Colonic mucosa (tissue), 4 donors: ENCODE measurements at regions not wholly inside any gene's neighbourhood (a gene's known extent, or its start where the extent isn't known, plus 50 kb on each side); places are given as distances from the start of the nearest gene placed in this dataset.

ENCODE experiments used
- DNase-seq: peaks from one replicate; pipeline ENCODE4 v3.0.0-alpha.2; 2020
- H3K27ac ChIP-seq: fragments of 200-600 bp; one replicate; pipeline ENCODE4 v1.8.0; 2021
- H3K27me3 ChIP-seq: fragments of 200-600 bp; one replicate; pipeline ENCODE4 v1.8.0; 2021
- H3K36me3 ChIP-seq: fragments of 200-600 bp; one replicate; pipeline ENCODE4 v1.8.0; 2021
- H3K4me1 ChIP-seq: fragments of 200-600 bp; one replicate; pipeline ENCODE4 v1.8.0; 2021; ENCODE audit warnings: mild to moderate bottlenecking
- H3K4me3 ChIP-seq: fragments of 200-600 bp; one replicate; pipeline ENCODE4 v1.8.0; 2021
- H3K9ac ChIP-seq, 2 donors: one replicate each; pipeline ENCODE4 v1.7.0; 2013; ENCODE audit warnings: control low read depth in 2 of 2, low read depth in 2 of 2, low read length in 2 of 2
- H3K9me3 ChIP-seq: fragments of 200-600 bp; one replicate; pipeline ENCODE4 v1.8.0; 2021
- intact Hi-C: fragments of 100-400 bp; cut with DNase I; formaldehyde crosslinking; loops from one replicate; pipeline ENCODE4 v1.14.1; 2022
- TF ChIP-seq, protein P1 (sequence below): fragments of 200-600 bp; IDR thresholded peaks from one replicate; pipeline ENCODE4 v1.8.0; 2022; ENCODE audit warnings: antibody characterized with exemption, mild to moderate bottlenecking
- donor health status: healthy.
- donor health status: DM: no; HTN: no; CAD: no.
- donor health status: DM: no; HTN: no; CAD: no.

GRCh38 chr6:11430036-11430435 lies 107.5 kb upstream of the TMEM170B start:
- no peak overlapping the region for H3K9ac ChIP-seq
- no peak overlapping the region for H3K4me3 ChIP-seq
- no peaks in the 10 kb centered on the region for H3K4me1 ChIP-seq
- no peaks in the 10 kb centered on the region for H3K9me3 ChIP-seq
- no peaks in the 10 kb centered on the region for H3K36me3 ChIP-seq
- H3K27me3 ChIP-seq, result no peaks in the 10 kb centered on the region
- TF ChIP-seq, protein P1, sequence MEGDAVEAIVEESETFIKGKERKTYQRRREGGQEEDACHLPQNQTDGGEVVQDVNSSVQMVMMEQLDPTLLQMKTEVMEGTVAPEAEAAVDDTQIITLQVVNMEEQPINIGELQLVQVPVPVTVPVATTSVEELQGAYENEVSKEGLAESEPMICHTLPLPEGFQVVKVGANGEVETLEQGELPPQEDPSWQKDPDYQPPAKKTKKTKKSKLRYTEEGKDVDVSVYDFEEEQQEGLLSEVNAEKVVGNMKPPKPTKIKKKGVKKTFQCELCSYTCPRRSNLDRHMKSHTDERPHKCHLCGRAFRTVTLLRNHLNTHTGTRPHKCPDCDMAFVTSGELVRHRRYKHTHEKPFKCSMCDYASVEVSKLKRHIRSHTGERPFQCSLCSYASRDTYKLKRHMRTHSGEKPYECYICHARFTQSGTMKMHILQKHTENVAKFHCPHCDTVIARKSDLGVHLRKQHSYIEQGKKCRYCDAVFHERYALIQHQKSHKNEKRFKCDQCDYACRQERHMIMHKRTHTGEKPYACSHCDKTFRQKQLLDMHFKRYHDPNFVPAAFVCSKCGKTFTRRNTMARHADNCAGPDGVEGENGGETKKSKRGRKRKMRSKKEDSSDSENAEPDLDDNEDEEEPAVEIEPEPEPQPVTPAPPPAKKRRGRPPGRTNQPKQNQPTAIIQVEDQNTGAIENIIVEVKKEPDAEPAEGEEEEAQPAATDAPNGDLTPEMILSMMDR, result no peak
- intact Hi-C loops, result no loop called here
- H3K27ac ChIP-seq, result no peak overlapping the region
- no peak for DNase-seq

- Histone ChIP-seq H3K9me3 (no peaks in the 10 kb centered on the region), H3K4me3 (no peak overlapping the region), H3K4me1 (no peaks in the 10 kb centered on the region), H3K27ac (no peak overlapping the region), H3K36me3 (no peaks in the 10 kb centered on the region), H3K9ac (no peak overlapping the region), H3K27me3 (no peaks in the 10 kb centered on the region)
- DNase-seq, result no peak
- TF ChIP-seq, protein P1, result no peak
- intact Hi-C loops, result no loop called here
Measured at GRCh38 chr6:11429577-11429976, 108.0 kb upstream of the TMEM170B start.

DNA sequence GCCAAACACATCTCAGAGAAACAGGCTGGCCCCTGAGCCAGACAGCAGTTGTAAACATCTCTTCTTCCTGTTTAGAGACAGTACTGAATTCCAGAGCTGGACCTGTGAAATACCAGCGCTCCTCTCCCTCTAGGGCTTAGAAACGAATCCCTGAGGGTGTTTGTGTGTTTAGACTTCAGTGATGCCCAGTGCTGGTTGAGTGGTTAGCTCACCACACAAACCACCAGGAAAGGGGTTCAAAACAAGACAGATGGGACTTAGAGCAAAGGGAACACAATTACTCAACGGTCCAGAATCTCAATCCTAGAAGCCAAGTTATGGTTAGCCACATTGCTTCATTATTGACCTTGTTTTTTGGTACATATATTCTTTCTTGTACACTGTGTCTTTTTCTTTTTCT lies 108.7 kb upstream of the TMEM170B start:
- Histone ChIP-seq H3K4me1 (no peaks in the 10 kb centered on the region), H3K9me3 (no peaks in the 10 kb centered on the region), H3K4me3 (no peak overlapping the region), H3K27ac (no peak overlapping the region), H3K36me3 (no peaks in the 10 kb centered on the region), H3K27me3 (no peaks in the 10 kb centered on the region), H3K9ac (peak overlapping the region in 1 of 2 donors; percentile 26)
- TF ChIP-seq, protein P1, result no peak
- intact Hi-C loops, result no loop called here
- no peak for DNase-seq

GRCh38 chr6:11428371-11428770 lies 109.2 kb upstream of the TMEM170B start:
- no peaks in the 10 kb centered on the region for H3K9me3 ChIP-seq
- TF ChIP-seq, protein P1, result no peak
- H3K27ac ChIP-seq, result no peak overlapping the region
- no peaks in the 10 kb centered on the region for H3K27me3 ChIP-seq
- intact Hi-C loops, result no loop called here
- peak overlapping the region in 1 of 2 donors; percentile 26 for H3K9ac ChIP-seq
- no peak overlapping the region for H3K4me3 ChIP-seq
- no peak for DNase-seq
- H3K4me1 ChIP-seq, result no peaks in the 10 kb centered on the region
- H3K36me3 ChIP-seq, result no peaks in the 10 kb centered on the region

DNA sequence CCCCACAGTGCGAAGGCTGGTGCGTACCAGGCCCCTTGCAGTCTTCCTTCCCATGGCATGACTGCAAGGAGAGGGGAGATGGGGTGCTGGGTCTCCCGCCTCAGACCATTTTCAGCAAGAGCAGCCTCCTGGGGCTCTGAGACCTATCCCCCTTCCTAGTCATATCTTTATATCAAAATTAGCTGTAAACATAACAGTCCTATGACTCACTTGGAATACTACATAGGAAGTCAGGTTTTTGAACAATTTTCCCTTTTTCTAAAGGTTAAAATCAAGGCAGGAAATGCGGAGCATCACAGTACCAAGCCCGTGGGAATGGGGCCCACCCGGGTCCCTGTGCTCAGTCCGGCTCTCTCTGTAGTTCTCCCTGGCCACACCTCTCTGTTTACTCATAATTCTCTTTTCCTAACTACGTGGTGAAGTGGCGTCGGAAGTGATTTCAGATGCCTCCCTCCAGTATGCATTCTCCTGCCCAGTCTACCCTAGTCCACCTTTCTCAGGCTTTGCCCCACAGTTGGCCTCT lies 109.8 kb upstream of the TMEM170B start:
- no peaks in the 10 kb centered on the region for H3K9me3 ChIP-seq
- no peak overlapping the region for H3K9ac ChIP-seq
- H3K27ac ChIP-seq, result no peak overlapping the region
- no peaks in the 10 kb centered on the region for H3K36me3 ChIP-seq
- H3K4me3 ChIP-seq, result no peak overlapping the region
- no peaks in the 10 kb centered on the region for H3K27me3 ChIP-seq
- H3K4me1 ChIP-seq, result no peaks in the 10 kb centered on the region
- TF ChIP-seq, protein P1, result no peak
- intact Hi-C loops, result no loop called here
- DNase-seq, result no peak
